H9 (cell line): ENCODE measurements at regions not wholly inside any gene's neighbourhood (a gene's known extent, or its start where the extent isn't known, plus 50 kb on each side); places are given as distances from the start of the nearest gene placed in this dataset.

Experiments
- DNase-seq: peaks from one replicate; pipeline ENCODE4 v3.0.0-alpha.2; 2017
- H2AFZ ChIP-seq: one replicate; pipeline ENCODE4 v1.6.1; 2013; ENCODE audit warnings: mild to moderate bottlenecking, low read length, control low read depth, moderate library complexity
- H2AK5ac ChIP-seq: 2 replicates; pipeline ENCODE4 v1.6.1; 2013; ENCODE audit warnings: low read length, control low read depth, mixed read lengths; ENCODE audit not compliant: insufficient read length
- H2BK120ac ChIP-seq: one replicate; pipeline ENCODE4 v1.6.1; 2013; ENCODE audit warnings: low read depth, mild to moderate bottlenecking, low read length, control low read depth, inconsistent platforms; ENCODE audit not compliant: poor library complexity, severe bottlenecking
- H2BK12ac ChIP-seq: 2 replicates; pipeline ENCODE4 v1.6.1; 2013; ENCODE audit warnings: low read length, control low read depth, mixed read lengths, low read depth; ENCODE audit not compliant: insufficient read length
- H2BK15ac ChIP-seq: 2 replicates; pipeline ENCODE4 v1.6.1; 2013; ENCODE audit warnings: low read depth, low read length, control low read depth
- H2BK20ac ChIP-seq: one replicate; pipeline ENCODE4 v1.6.1; 2013; ENCODE audit warnings: low read depth, mild to moderate bottlenecking, low read length, control low read depth, inconsistent platforms; ENCODE audit not compliant: poor library complexity, severe bottlenecking
- H2BK5ac ChIP-seq: 2 replicates; pipeline ENCODE4 v1.6.1; 2013; ENCODE audit warnings: low read length, control low read depth, mixed read lengths; ENCODE audit not compliant: insufficient read length
- H3K14ac ChIP-seq: 2 replicates; pipeline ENCODE4 v1.6.1; 2013; ENCODE audit warnings: low read length, control low read depth; ENCODE audit not compliant: insufficient read depth
- H3K18ac ChIP-seq: 2 replicates; pipeline ENCODE4 v1.6.1; 2013; ENCODE audit warnings: low read depth, mild to moderate bottlenecking, mixed read lengths, low read length, control low read depth; ENCODE audit not compliant: insufficient read length
- H3K23ac ChIP-seq: 2 replicates; pipeline ENCODE4 v1.6.1; 2013; ENCODE audit warnings: low read length, control low read depth, mixed read lengths, low read depth; ENCODE audit not compliant: insufficient read length
- H3K23me2 ChIP-seq: 2 replicates; pipeline ENCODE4 v1.6.1; 2013; ENCODE audit warnings: low read depth, mild to moderate bottlenecking, mixed read lengths, low read length, control low read depth; ENCODE audit not compliant: insufficient read length, poor library complexity, severe bottlenecking
- H3K27ac ChIP-seq: 2 replicates; pipeline ENCODE4 v1.5.1; 2013; ENCODE audit warnings: low read length, control low read depth, mixed read lengths, low read depth; ENCODE audit not compliant: insufficient read length
- H3K27me3 ChIP-seq: 2 replicates; pipeline ENCODE4 v1.6.1; 2013; ENCODE audit warnings: low read length, control low read depth, inconsistent platforms; ENCODE audit not compliant: insufficient read depth
- H3K4ac ChIP-seq: 2 replicates; pipeline ENCODE4 v1.6.1; 2013; ENCODE audit warnings: low read depth, mild to moderate bottlenecking, control low read depth, inconsistent platforms, low read length, moderate library complexity
- H3K4me1 ChIP-seq: 2 replicates; pipeline ENCODE4 v1.6.1; 2013; ENCODE audit warnings: low read length, control low read depth, inconsistent platforms; ENCODE audit not compliant: insufficient read depth
- H3K4me2 ChIP-seq: 2 replicates; pipeline ENCODE4 v1.6.1; 2013; ENCODE audit warnings: low read length, control low read depth, mixed read lengths; ENCODE audit not compliant: insufficient read length, insufficient read depth
- H3K56ac ChIP-seq: 2 replicates; pipeline ENCODE4 v1.6.1; 2013; ENCODE audit warnings: low read depth, mild to moderate bottlenecking, mixed read lengths, low read length, control low read depth; ENCODE audit not compliant: insufficient read length
- H3K79me1 ChIP-seq: 2 replicates; pipeline ENCODE4 v1.6.1; 2013; ENCODE audit warnings: low read depth, mild to moderate bottlenecking, moderate library complexity, low read length, control low read depth, inconsistent platforms; ENCODE audit not compliant: insufficient read depth, poor library complexity, severe bottlenecking
- H3K79me2 ChIP-seq: 2 replicates; pipeline ENCODE4 v1.6.1; 2013; ENCODE audit warnings: low read length, control low read depth, inconsistent platforms; ENCODE audit not compliant: insufficient read depth
- H3K9ac ChIP-seq: 2 replicates; pipeline ENCODE4 v1.6.1; 2013; ENCODE audit warnings: low read length, control low read depth, mixed read lengths; ENCODE audit not compliant: insufficient read length; ENCODE audit errors: extremely low read depth
- H3K9me3 ChIP-seq: one replicate; pipeline ENCODE4 v1.6.1; 2013; ENCODE audit warnings: low read depth, low read length, inconsistent platforms; ENCODE audit not compliant: control insufficient read depth
- H3T11ph ChIP-seq: one replicate; pipeline ENCODE4 v1.6.1; 2013; ENCODE audit warnings: mild to moderate bottlenecking, low read length, control low read depth, inconsistent platforms
- H4K20me1 ChIP-seq: one replicate; pipeline ENCODE4 v1.6.1; 2013; ENCODE audit not compliant: control insufficient read depth, insufficient read length, insufficient read depth
- H4K5ac ChIP-seq: 2 replicates; pipeline ENCODE4 v1.6.1; 2013; ENCODE audit warnings: low read depth, mild to moderate bottlenecking, mixed read lengths, low read length, control low read depth; ENCODE audit not compliant: insufficient read length
- H4K8ac ChIP-seq: replicated peaks from 2 replicates; pipeline ENCODE4 v1.6.1; 2013; ENCODE audit warnings: low read length, control low read depth, mixed read lengths, low read depth; ENCODE audit not compliant: insufficient read length
- H4K91ac ChIP-seq: 2 replicates; pipeline ENCODE4 v1.6.1; 2013; ENCODE audit warnings: low read depth, mild to moderate bottlenecking, moderate library complexity, mixed read lengths, low read length, control low read depth; ENCODE audit not compliant: insufficient read length
- H3K27ac Mint-ChIP-seq, 3 experiments: 2 replicates in 2 of 3; 3 replicates in 1 of 3; pipeline ENCODE4 v1.8.0; 2020 to 2021; ENCODE audit warnings: mixed read lengths in 3 of 3, mild to moderate bottlenecking in 1 of 3, moderate library complexity in 1 of 3
- H3K27me3 Mint-ChIP-seq: 2 replicates; pipeline ENCODE4 v1.8.0; 2021; ENCODE audit warnings: low read depth, mild to moderate bottlenecking, moderate library complexity, mixed read lengths
- H3K36me3 Mint-ChIP-seq, 3 experiments: 2 replicates in 2 of 3; 3 replicates in 1 of 3; pipeline ENCODE4 v1.8.0; 2020 to 2021; ENCODE audit warnings: low read depth in 3 of 3, mixed read lengths in 3 of 3; ENCODE audit not compliant: insufficient read depth in 1 of 3
- H3K4me1 Mint-ChIP-seq, 2 experiments: 2 replicates each; pipeline ENCODE4 v1.8.0; 2020; ENCODE audit warnings: mixed read lengths in 2 of 2
- H3K4me3 Mint-ChIP-seq, 2 experiments: 2 replicates in 1 of 2; 3 replicates in 1 of 2; pipeline ENCODE4 v1.8.0; 2020 to 2021; ENCODE audit warnings: mild to moderate bottlenecking in 2 of 2, mixed read lengths in 2 of 2, moderate library complexity in 1 of 2
- H3K9me3 Mint-ChIP-seq, 2 experiments: 2 replicates in 1 of 2; 3 replicates in 1 of 2; pipeline ENCODE4 v1.8.0; 2020; ENCODE audit warnings: mild to moderate bottlenecking in 2 of 2, mixed read lengths in 2 of 2, moderate library complexity in 1 of 2
- WGBS: extraction: QIAGEN DNeasy Blood & Tissue Kit; methylation state at CpG from one replicate; pipeline ENCODE4 v1.1.7; 2013; ENCODE audit warnings: missing lambda C conversion rate, low lambda C conversion rate, mixed read lengths; ENCODE audit not compliant: insufficient read length; ENCODE audit errors: extremely low coverage; 5-methylcytosine and 5-hydroxymethylcytosine counted together
- TF ChIP-seq, protein P1 (sequence below): fragments of 200-600 bp; sonication (generic); conservative IDR thresholded peaks from 3 replicates; pipeline ENCODE4 v1.8.0; 2021; ENCODE audit warnings: antibody characterized with exemption, mild to moderate bottlenecking

DNA sequence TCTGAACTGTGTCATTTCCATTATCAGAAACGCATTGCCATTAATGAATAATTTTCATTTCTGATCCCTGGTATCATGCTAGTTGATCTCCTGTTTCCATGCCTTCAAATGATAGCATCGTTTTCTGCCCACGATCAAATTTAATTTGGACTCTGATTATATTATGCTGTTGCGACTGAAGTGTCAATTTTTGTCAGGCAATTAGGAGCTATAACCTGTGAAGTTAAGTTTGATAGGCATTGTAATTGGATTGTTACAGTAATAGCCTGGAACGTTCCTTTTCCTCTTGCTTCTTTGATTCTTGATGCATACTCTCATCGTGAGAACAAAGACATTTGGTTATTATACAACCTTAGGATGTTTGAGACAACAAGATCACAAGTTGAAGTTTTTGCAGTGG, 356.3 kb downstream of the VRK1 start:
- WGBS, result no CpG with 5 or more reads among the region's 6 CpGs
- H2BK5ac ChIP-seq, result no peak overlapping the region
- no peak overlapping the region for H2BK12ac ChIP-seq
- H3K9ac ChIP-seq, result no peak overlapping the region
- no peak overlapping the region for H3K27ac ChIP-seq
- H3K79me1 ChIP-seq, result no peaks in the 10 kb centered on the region
- no peak overlapping the region for H3K4me3 Mint-ChIP-seq
- no peak overlapping the region for H3K4ac ChIP-seq
- no peaks in the 10 kb centered on the region for H3K9me3 ChIP-seq
- H3K4me1 ChIP-seq, result no peaks in the 10 kb centered on the region; the same call in 1 of the 2 replicates
- H3K4me2 ChIP-seq, result no peak overlapping the region
- H3K4me1 Mint-ChIP-seq, result peaks cover 28 to 29% of the 10 kb centered on the region in 2 experiments
- H3K27me3 Mint-ChIP-seq, result peaks cover 4% of the 10 kb centered on the region
- H4K5ac ChIP-seq, result no peak overlapping the region
- H3K79me2 ChIP-seq, result no peaks in the 10 kb centered on the region
- no peaks in the 10 kb centered on the region; a peak in 1 of 7 replicates for H3K36me3 Mint-ChIP-seq
- H3K23me2 ChIP-seq, result no peaks in the 10 kb centered on the region
- H3K14ac ChIP-seq, result no peak overlapping the region
- H3K27ac Mint-ChIP-seq, result no peak overlapping the region
- H2BK15ac ChIP-seq, result no peak overlapping the region
- no peaks in the 10 kb centered on the region for H3K27me3 ChIP-seq
- H4K91ac ChIP-seq, result no peak overlapping the region
- peaks cover 0 to 2% of the 10 kb centered on the region in 2 experiments; a peak in 3 of 5 replicates for H3K9me3 Mint-ChIP-seq
- no peak for DNase-seq
- H3K23ac ChIP-seq, result no peak overlapping the region
- no peak overlapping the region for H4K8ac ChIP-seq
- no peak overlapping the region for H2BK120ac ChIP-seq
- H2AFZ ChIP-seq, result no peak overlapping the region
- H3K18ac ChIP-seq, result no peak overlapping the region
- no peaks in the 10 kb centered on the region for H4K20me1 ChIP-seq
- no peak overlapping the region for H2BK20ac ChIP-seq
- H3T11ph ChIP-seq, result no peak overlapping the region
- no peak overlapping the region for H3K56ac ChIP-seq
- H2AK5ac ChIP-seq, result no peak overlapping the region
- TF ChIP-seq, protein P1, sequence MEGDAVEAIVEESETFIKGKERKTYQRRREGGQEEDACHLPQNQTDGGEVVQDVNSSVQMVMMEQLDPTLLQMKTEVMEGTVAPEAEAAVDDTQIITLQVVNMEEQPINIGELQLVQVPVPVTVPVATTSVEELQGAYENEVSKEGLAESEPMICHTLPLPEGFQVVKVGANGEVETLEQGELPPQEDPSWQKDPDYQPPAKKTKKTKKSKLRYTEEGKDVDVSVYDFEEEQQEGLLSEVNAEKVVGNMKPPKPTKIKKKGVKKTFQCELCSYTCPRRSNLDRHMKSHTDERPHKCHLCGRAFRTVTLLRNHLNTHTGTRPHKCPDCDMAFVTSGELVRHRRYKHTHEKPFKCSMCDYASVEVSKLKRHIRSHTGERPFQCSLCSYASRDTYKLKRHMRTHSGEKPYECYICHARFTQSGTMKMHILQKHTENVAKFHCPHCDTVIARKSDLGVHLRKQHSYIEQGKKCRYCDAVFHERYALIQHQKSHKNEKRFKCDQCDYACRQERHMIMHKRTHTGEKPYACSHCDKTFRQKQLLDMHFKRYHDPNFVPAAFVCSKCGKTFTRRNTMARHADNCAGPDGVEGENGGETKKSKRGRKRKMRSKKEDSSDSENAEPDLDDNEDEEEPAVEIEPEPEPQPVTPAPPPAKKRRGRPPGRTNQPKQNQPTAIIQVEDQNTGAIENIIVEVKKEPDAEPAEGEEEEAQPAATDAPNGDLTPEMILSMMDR, result no peak
